PC-3 (cell line): ENCODE measurements at regions not wholly inside any gene's neighbourhood (a gene's known extent, or its start where the extent isn't known, plus 50 kb on each side); places are given as distances from the start of the nearest gene placed in this dataset.

Experiments used
- ATAC-seq: fragments of 200-7000 bp; cut with Tn5 transposase; 2 replicates; pipeline ENCODE4 v1.9.1; 2020; ENCODE audit warnings: mild to moderate bottlenecking, moderate library complexity
- BruUV-seq: library from RNA; stranded (reverse); fragments of 400-500 nt; replicated peaks from 2 replicates; lab custom pipeline; 2021; lab: Mats Ljungman, UMichigan
- CTCF ChIA-PET: fragments of 300-600 bp; sonication (Branson Sonifier 250); formaldehyde crosslinking; loops from one replicate; lab custom pipeline; 2022; ENCODE audit warnings: antibody characterized with exemption; lab: Charles Lee
- POLR2A ChIA-PET: fragments of 300-600 bp; sonication (Branson Sonifier 250); formaldehyde crosslinking; loops from one replicate; lab custom pipeline; 2022; ENCODE audit warnings: antibody characterized with exemption; ENCODE audit not compliant: unreplicated experiment; lab: Charles Lee
- DNase-seq: peaks from one replicate; pipeline ENCODE4 v3.0.0-alpha.2; 2015
- H2AFZ ChIP-seq: fragments of 300-600 bp; sonication (generic); 2 replicates; pipeline ENCODE4 v1.6.0; 2016; ENCODE audit warnings: antibody characterized with exemption, low read length
- H3F3A ChIP-seq: fragments of 300-600 bp; sonication (generic); one replicate; pipeline ENCODE4 v1.6.0; 2017; ENCODE audit warnings: antibody characterized with exemption, low read length, control low read depth, mild to moderate bottlenecking; ENCODE audit not compliant: unreplicated experiment
- H3K27ac ChIP-seq: fragments of 300-600 bp; sonication (generic); 2 replicates; pipeline ENCODE4 v1.5.1; 2016; ENCODE audit warnings: mild to moderate bottlenecking, low read length
- H3K27me3 ChIP-seq: fragments of 300-600 bp; sonication (generic); 2 replicates; pipeline ENCODE4 v1.6.1; 2016; ENCODE audit warnings: low read length, mixed read lengths
- H3K36me3 ChIP-seq: fragments of 300-600 bp; sonication (generic); 2 replicates; pipeline ENCODE4 v1.6.1; 2016; ENCODE audit warnings: low read depth, mixed run types, low read length, mixed read lengths
- H3K4me1 ChIP-seq: fragments of 300-600 bp; sonication (generic); 2 replicates; pipeline ENCODE4 v1.5.1; 2016; ENCODE audit warnings: low read length; ENCODE audit not compliant: insufficient read depth
- H3K4me2 ChIP-seq: fragments of 300-600 bp; sonication (generic); 2 replicates; pipeline ENCODE4 v1.6.0; 2016; ENCODE audit warnings: low read length
- H3K4me3 ChIP-seq: fragments of 300-600 bp; sonication (generic); 2 replicates; pipeline ENCODE4 v1.5.1; 2016; ENCODE audit warnings: mild to moderate bottlenecking, low read length, mixed read lengths
- H3K79me2 ChIP-seq: fragments of 300-600 bp; sonication (generic); 2 replicates; pipeline ENCODE4 v1.6.1; 2017; ENCODE audit warnings: low read length, mixed read lengths
- H3K9ac ChIP-seq: fragments of 300-600 bp; sonication (generic); 2 replicates; pipeline ENCODE4 v1.6.0; 2016; ENCODE audit warnings: mild to moderate bottlenecking, low read length
- H3K9me2 ChIP-seq: fragments of 300-600 bp; sonication (generic); replicated peaks from 2 replicates; pipeline ENCODE4 v1.6.1; 2016; ENCODE audit warnings: mixed run types, low read length, mixed read lengths
- H3K9me3 ChIP-seq: fragments of 300-600 bp; sonication (generic); 2 replicates; pipeline ENCODE4 v1.6.1; 2016; ENCODE audit warnings: low read length, mixed read lengths
- H4K20me1 ChIP-seq: fragments of 300-600 bp; sonication (generic); 2 replicates; pipeline ENCODE4 v1.6.1; 2016; ENCODE audit warnings: low read length, mixed read lengths
- EZH2 ChIP-seq: fragments of 300-600 bp; sonication (generic); IDR thresholded peaks from one replicate; pipeline ENCODE4 v1.6.1; 2017; ENCODE audit warnings: antibody characterized with exemption, mild to moderate bottlenecking, low read length; ENCODE audit not compliant: unreplicated experiment
- EZH2phosphoT487 ChIP-seq: fragments of 300-600 bp; sonication (generic); IDR thresholded peaks from 2 replicates; pipeline ENCODE4 v1.6.1; 2018; ENCODE audit warnings: mild to moderate bottlenecking, antibody characterized with exemption, low read length, borderline replicate concordance
- intact Hi-C: fragments of 100-400 bp; cut with micrococcal nuclease; formaldehyde crosslinking; loops from 2 replicates; pipeline ENCODE4 v1.9.0; 2023
- TF ChIP-seq, protein P1 (sequence below): fragments of 300-600 bp; sonication (generic); conservative IDR thresholded peaks from 2 replicates; pipeline ENCODE4 v1.5.1; 2017; ENCODE audit warnings: antibody characterized with exemption, low read depth, mild to moderate bottlenecking, low read length

DNA sequence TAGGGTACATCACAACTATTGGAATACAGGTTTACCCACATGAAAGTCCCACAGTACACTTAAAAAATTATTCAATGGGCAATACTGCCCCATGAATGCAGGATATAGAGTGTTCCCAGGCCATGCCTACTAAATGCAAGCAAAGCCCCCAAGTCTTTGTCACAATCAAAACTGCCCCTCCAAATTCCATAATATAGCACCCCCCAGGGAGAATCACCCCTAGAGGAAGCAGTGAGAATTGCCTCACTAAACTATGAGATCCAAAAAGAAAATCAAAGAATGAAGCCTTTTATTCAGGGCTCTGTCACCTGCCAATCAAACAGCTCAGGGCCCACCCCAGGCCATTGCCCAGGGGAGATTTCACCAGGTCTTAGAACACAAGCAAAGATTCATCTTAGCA, 90.8 kb downstream of the ATPSCKMT start:
- H4K20me1 ChIP-seq, result no peaks in the 10 kb centered on the region
- ATAC-seq (no peak), DNase-seq (no peak)
- no peak for TF ChIP-seq EZH2
- TF ChIP-seq, protein P1, sequence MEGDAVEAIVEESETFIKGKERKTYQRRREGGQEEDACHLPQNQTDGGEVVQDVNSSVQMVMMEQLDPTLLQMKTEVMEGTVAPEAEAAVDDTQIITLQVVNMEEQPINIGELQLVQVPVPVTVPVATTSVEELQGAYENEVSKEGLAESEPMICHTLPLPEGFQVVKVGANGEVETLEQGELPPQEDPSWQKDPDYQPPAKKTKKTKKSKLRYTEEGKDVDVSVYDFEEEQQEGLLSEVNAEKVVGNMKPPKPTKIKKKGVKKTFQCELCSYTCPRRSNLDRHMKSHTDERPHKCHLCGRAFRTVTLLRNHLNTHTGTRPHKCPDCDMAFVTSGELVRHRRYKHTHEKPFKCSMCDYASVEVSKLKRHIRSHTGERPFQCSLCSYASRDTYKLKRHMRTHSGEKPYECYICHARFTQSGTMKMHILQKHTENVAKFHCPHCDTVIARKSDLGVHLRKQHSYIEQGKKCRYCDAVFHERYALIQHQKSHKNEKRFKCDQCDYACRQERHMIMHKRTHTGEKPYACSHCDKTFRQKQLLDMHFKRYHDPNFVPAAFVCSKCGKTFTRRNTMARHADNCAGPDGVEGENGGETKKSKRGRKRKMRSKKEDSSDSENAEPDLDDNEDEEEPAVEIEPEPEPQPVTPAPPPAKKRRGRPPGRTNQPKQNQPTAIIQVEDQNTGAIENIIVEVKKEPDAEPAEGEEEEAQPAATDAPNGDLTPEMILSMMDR, result peak; percentile 33; the same call in 1 of the 2 replicates
- H3K27me3 ChIP-seq, result no peaks in the 10 kb centered on the region
- no peaks in the 10 kb centered on the region for H3F3A ChIP-seq
- no peaks in the 10 kb centered on the region for H3K79me2 ChIP-seq
- H3K4me2 ChIP-seq, result no peak overlapping the region
- H3K9me3 ChIP-seq, result no peaks in the 10 kb centered on the region
- CTCF ChIA-PET, result no interaction called here
- intact Hi-C loops, result no loop called here
- H3K4me1 ChIP-seq, result no peaks in the 10 kb centered on the region
- 0 out of 2 replicates have a peak, but pooled peaks cover 3% of the 10 kb centered on the region for H3K9me2 ChIP-seq
- H3K36me3 ChIP-seq, result no peaks in the 10 kb centered on the region
- H3K9ac ChIP-seq, result no peak overlapping the region
- no TSS peak for BruUV-seq
- H3K4me3 ChIP-seq, result no peak overlapping the region
- POLR2A ChIA-PET, result no interaction called here
- H2AFZ ChIP-seq, result no peak overlapping the region
- no peak overlapping the region for H3K27ac ChIP-seq

GRCh38 chr5:10157085-10157669, 92.5 kb downstream of the ATPSCKMT start:
- BruUV-seq, result no TSS peak

More at GRCh38 chr5:10157085-10157669, 92.5 kb downstream of the ATPSCKMT start:
- ChIA-PET CTCF (no interaction called here), POLR2A (interaction anchor here (0.6 kb wide), 1 partner anchor 1559 kb away, joined by 3 read pairs; no protein-coding TSS in a partner anchor)
- no peaks in the 10 kb centered on the region for H3K79me2 ChIP-seq
- DNase-seq (no peak), ATAC-seq (no peak)
- H3K36me3 ChIP-seq, result no peaks in the 10 kb centered on the region
- 0 out of 2 replicates have a peak, but pooled peaks cover 3% of the 10 kb centered on the region for H3K9me2 ChIP-seq
- H3K4me3 ChIP-seq, result no peak overlapping the region
- no peaks in the 10 kb centered on the region for H3K9me3 ChIP-seq
- TF ChIP-seq EZH2, result no peak
- TF ChIP-seq, protein P1, result no peak
- no peak for TF ChIP-seq EZH2phosphoT487
- no peak overlapping the region for H3K27ac ChIP-seq
- intact Hi-C loops, result no loop called here
- H3K9ac ChIP-seq, result no peak overlapping the region
- H3F3A ChIP-seq, result no peaks in the 10 kb centered on the region
- no peaks in the 10 kb centered on the region for H3K4me1 ChIP-seq
- H4K20me1 ChIP-seq, result no peaks in the 10 kb centered on the region
- H3K27me3 ChIP-seq, result no peaks in the 10 kb centered on the region
- H3K4me2 ChIP-seq, result no peak overlapping the region
- no peak overlapping the region for H2AFZ ChIP-seq
